Liver (tissue), 8 donors: ENCODE measurements at regions not wholly inside any gene's neighbourhood (a gene's known extent, or its start where the extent isn't known, plus 50 kb on each side); places are given as distances from the start of the nearest gene placed in this dataset.

Experiments
- DNase-seq: peaks from one replicate; pipeline ENCODE4 v3.0.0-alpha.2; 2017; ENCODE audit warnings: low spot score
- H3K27ac ChIP-seq, 2 donors: one replicate each; pipeline ENCODE4 v1.7.0; 2013; ENCODE audit warnings: inconsistent platforms in 2 of 2, low read length in 2 of 2, control low read depth in 1 of 2, low read depth in 1 of 2, mild to moderate bottlenecking in 1 of 2
- H3K27me3 ChIP-seq, 4 donors: one replicate each; pipeline versions ENCODE4 v1.6.1 to v1.7.0; 2013; ENCODE audit warnings: low read length in 3 of 4, inconsistent platforms in 1 of 4, mild to moderate bottlenecking in 1 of 4, moderate library complexity in 1 of 4; ENCODE audit not compliant: control insufficient read depth in 4 of 4, insufficient read depth in 4 of 4
- H3K36me3 ChIP-seq, 4 donors: one replicate each; pipeline versions ENCODE4 v1.6.1 to v1.7.0; 2013; ENCODE audit warnings: low read length in 3 of 4, mild to moderate bottlenecking in 3 of 4, low read depth in 1 of 4, moderate library complexity in 1 of 4; ENCODE audit not compliant: control insufficient read depth in 4 of 4, insufficient read depth in 3 of 4
- H3K4me1 ChIP-seq, 4 donors: one replicate each; pipeline versions ENCODE4 v1.6.1 to v1.7.0; 2013; ENCODE audit warnings: low read length in 3 of 4, mild to moderate bottlenecking in 3 of 4, moderate library complexity in 1 of 4; ENCODE audit not compliant: control insufficient read depth in 4 of 4, insufficient read depth in 4 of 4
- H3K4me3 ChIP-seq, 3 donors: one replicate each; pipeline versions ENCODE4 v1.6.1 to v1.7.0; 2013; ENCODE audit warnings: low read length in 3 of 3, control low read depth in 1 of 3, low read depth in 1 of 3, mild to moderate bottlenecking in 1 of 3
- H3K9ac ChIP-seq, 2 donors: one replicate each; pipeline ENCODE4 v1.7.0; 2013; ENCODE audit warnings: low read length in 2 of 2, mild to moderate bottlenecking in 2 of 2, moderate library complexity in 2 of 2, control low read depth in 1 of 2, low read depth in 1 of 2
- H3K9me3 ChIP-seq, 4 donors: one replicate each; pipeline versions ENCODE4 v1.6.1 to v1.7.0; 2013; ENCODE audit warnings: low read length in 3 of 4; ENCODE audit not compliant: control insufficient read depth in 4 of 4
- FOXA1 ChIP-seq: IDR thresholded peaks from 2 replicates; pipeline ENCODE4 v1.6.1; 2016; ENCODE audit warnings: antibody characterized with exemption
- GABPA ChIP-seq, 2 donors: IDR thresholded peaks in 1 of 2; conservative IDR thresholded peaks in 1 of 2; 2 replicates each; pipeline ENCODE4 v1.6.1; 2016; ENCODE audit warnings: antibody characterized with exemption in 2 of 2, mild to moderate bottlenecking in 1 of 2, moderate library complexity in 1 of 2
- HNF4A ChIP-seq, 2 donors: conservative IDR thresholded peaks; 2 replicates each; pipeline ENCODE4 v1.6.1; 2016; ENCODE audit warnings: antibody characterized with exemption in 2 of 2, mild to moderate bottlenecking in 2 of 2
- NR2F2 ChIP-seq: IDR thresholded peaks from 2 replicates; pipeline ENCODE4 v1.6.1; 2016; ENCODE audit warnings: antibody characterized with exemption
- RAD21 ChIP-seq, 2 donors: IDR thresholded peaks; 2 replicates each; pipeline ENCODE4 v1.6.1; 2016; ENCODE audit warnings: antibody characterized with exemption in 2 of 2, mild to moderate bottlenecking in 2 of 2
- RXRA ChIP-seq, 2 donors: IDR thresholded peaks; 2 replicates each; pipeline ENCODE4 v1.6.1; 2017 to 2018; ENCODE audit warnings: antibody characterized with exemption in 2 of 2, mild to moderate bottlenecking in 1 of 2
- SP1 ChIP-seq: IDR thresholded peaks from 2 replicates; pipeline ENCODE4 v1.6.1; 2018; ENCODE audit warnings: antibody characterized with exemption, mild to moderate bottlenecking
- TAF1 ChIP-seq: conservative IDR thresholded peaks from 2 replicates; pipeline ENCODE4 v1.6.1; 2016; ENCODE audit warnings: antibody characterized with exemption, mild to moderate bottlenecking
- YY1 ChIP-seq: IDR thresholded peaks from 2 replicates; pipeline ENCODE4 v1.6.1; 2016; ENCODE audit warnings: antibody characterized with exemption, mild to moderate bottlenecking
- WGBS: extraction: QIAGEN DNeasy Blood & Tissue Kit; methylation state at CpG from one replicate; pipeline ENCODE4 v1.1.7; 2013; 5-methylcytosine and 5-hydroxymethylcytosine counted together
- TF ChIP-seq, protein P1 (sequence below): IDR thresholded peaks from 2 replicates; pipeline ENCODE4 v1.6.1; 2016; ENCODE audit warnings: antibody characterized with exemption
- TF ChIP-seq, protein P2 (sequence below): IDR thresholded peaks from 2 replicates; pipeline ENCODE4 v1.6.1; 2016; ENCODE audit warnings: antibody characterized with exemption
- TF ChIP-seq, protein P3 (sequence below): IDR thresholded peaks from 2 replicates; pipeline ENCODE4 v1.6.1; 2016; ENCODE audit warnings: antibody characterized with exemption
- TF ChIP-seq, protein P4 (sequence below): fragments of 150-350 bp; IDR thresholded peaks from 2 replicates; pipeline ENCODE4 v1.5.1; 2017; ENCODE audit warnings: improper control_type of control experiment, low read depth, low read length; ENCODE audit not compliant: missing input control
- TF ChIP-seq, protein P5 (sequence below): IDR thresholded peaks from 2 replicates; pipeline ENCODE4 v1.6.1; 2016; ENCODE audit warnings: antibody characterized with exemption, mild to moderate bottlenecking
- donor health status: healthy.
- donor health status: healthy.
- donor health status: healthy.
- donor health status: healthy.
- donor health status: healthy.

DNA sequence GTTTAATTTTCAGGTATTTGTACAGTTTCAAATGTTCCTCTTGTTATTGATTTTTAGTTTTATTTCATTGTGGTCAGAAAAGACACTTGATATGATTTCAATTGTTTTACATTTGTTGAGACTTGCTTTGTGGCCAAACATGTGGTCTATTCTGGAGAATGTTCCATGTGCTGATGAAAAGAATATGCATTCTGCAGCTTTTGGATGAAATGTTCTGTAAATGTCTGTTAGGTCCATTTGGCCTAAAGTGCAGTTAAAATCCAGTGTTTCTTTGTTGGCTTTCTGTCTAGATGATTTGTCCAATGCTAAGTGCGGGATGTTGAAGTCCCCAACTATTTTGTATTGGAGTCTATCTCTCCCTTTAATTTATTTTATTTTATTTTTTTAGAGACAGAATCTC lies 70.5 kb downstream of the ZNF503 start:
- Histone ChIP-seq H3K4me1 (peaks cover 0 to 6% (median 0%) of the 10 kb centered on the region in 4 donors), H3K4me3 (no peak overlapping the region), H3K27me3 (no peaks in the 10 kb centered on the region), H3K36me3 (no peaks in the 10 kb centered on the region), H3K27ac (no peak overlapping the region), H3K9ac (no peak overlapping the region), H3K9me3 (no peaks in the 10 kb centered on the region)
- 96% methylated on average over 1 of the region's 1 CpG for WGBS
- DNase-seq, result no peak
- TF ChIP-seq FOXA1 (no peak), RAD21 (IDR thresholded peaks at IDR 0.05) (no peak), RXRA (IDR thresholded peaks at IDR 0.05) (no peak)
- TF ChIP-seq, protein P1, sequence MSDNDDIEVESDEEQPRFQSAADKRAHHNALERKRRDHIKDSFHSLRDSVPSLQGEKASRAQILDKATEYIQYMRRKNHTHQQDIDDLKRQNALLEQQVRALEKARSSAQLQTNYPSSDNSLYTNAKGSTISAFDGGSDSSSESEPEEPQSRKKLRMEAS, result no peak

DNA sequence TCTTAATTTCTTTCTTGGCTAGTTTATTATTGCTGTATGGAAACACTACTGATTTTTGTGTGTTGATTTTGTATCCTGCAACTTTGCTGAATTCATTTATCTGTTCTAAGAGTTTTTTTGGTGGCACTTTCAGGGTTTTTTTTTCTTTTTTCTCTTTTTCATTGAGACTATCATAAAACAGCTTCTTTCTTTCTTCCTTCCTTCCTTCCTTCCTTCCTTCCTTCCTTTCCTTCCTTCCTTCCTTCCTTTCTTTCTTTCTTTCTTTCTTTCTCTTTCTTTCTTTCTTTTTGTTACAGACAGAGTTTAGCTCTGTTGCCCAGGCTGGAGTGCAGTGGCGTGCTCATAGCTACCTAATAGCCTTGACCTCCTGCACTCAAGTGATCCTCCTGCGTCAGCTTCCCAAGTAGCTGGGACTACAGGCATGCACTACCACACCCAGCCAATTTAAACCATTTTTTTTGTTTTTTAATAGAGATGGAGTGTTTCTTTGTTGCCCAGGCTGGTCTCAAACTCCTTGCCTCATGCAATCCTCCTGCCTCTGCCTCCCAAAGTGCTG lies 72.3 kb downstream of the ZNF503 start:
- 74% methylated on average over 2 of the region's 2 CpGs for WGBS
- Histone ChIP-seq H3K27ac (no peak overlapping the region), H3K27me3 (no peaks in the 10 kb centered on the region), H3K9me3 (no peaks in the 10 kb centered on the region), H3K9ac (no peak overlapping the region), H3K36me3 (no peaks in the 10 kb centered on the region), H3K4me1 (no peaks in the 10 kb centered on the region), H3K4me3 (no peak overlapping the region)
- DNase-seq, result no peak
- no peak for TF ChIP-seq YY1
- TF ChIP-seq FOXA1, result no peak
- no peak for TF ChIP-seq NR2F2
- TF ChIP-seq, protein P2, sequence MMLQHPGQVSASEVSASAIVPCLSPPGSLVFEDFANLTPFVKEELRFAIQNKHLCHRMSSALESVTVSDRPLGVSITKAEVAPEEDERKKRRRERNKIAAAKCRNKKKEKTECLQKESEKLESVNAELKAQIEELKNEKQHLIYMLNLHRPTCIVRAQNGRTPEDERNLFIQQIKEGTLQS, result no peak
- TF ChIP-seq, protein P1, result no peak
- TF ChIP-seq TAF1, result no peak
- TF ChIP-seq, protein P3, sequence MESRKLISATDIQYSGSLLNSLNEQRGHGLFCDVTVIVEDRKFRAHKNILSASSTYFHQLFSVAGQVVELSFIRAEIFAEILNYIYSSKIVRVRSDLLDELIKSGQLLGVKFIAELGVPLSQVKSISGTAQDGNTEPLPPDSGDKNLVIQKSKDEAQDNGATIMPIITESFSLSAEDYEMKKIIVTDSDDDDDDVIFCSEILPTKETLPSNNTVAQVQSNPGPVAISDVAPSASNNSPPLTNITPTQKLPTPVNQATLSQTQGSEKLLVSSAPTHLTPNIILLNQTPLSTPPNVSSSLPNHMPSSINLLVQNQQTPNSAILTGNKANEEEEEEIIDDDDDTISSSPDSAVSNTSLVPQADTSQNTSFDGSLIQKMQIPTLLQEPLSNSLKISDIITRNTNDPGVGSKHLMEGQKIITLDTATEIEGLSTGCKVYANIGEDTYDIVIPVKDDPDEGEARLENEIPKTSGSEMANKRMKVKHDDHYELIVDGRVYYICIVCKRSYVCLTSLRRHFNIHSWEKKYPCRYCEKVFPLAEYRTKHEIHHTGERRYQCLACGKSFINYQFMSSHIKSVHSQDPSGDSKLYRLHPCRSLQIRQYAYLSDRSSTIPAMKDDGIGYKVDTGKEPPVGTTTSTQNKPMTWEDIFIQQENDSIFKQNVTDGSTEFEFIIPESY, result no peak

DNA sequence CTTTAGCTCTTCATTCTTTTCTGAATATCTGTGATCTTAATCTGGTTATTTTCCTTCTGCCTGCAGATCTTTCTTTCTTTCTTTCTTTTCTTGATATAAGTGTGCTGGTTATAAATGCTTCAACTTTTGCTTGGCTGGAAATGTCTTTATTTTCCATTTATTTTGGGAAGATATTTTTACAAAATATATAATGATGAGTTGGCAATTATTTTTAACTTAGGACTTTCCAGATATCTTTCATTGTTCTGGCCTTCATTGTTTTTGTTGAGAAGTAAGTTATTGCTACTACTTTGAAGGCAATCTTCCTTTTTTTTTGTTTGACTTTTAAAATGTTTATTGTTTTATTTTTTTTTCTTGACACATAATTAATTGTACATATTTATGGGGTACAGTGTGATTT lies 75.3 kb downstream of the ZNF503 start:
- H3K36me3 ChIP-seq, result no peaks in the 10 kb centered on the region
- H3K4me1 ChIP-seq, result no peaks in the 10 kb centered on the region
- TF ChIP-seq FOXA1, result no peak
- no peak for TF ChIP-seq RXRA (IDR thresholded peaks at IDR 0.05)
- no peak for TF ChIP-seq GABPA (IDR thresholded peaks at IDR 0.05 in 1 of 2, conservative IDR thresholded peaks at IDR 0.05 in 1 of 2)
- TF ChIP-seq, protein P4, sequence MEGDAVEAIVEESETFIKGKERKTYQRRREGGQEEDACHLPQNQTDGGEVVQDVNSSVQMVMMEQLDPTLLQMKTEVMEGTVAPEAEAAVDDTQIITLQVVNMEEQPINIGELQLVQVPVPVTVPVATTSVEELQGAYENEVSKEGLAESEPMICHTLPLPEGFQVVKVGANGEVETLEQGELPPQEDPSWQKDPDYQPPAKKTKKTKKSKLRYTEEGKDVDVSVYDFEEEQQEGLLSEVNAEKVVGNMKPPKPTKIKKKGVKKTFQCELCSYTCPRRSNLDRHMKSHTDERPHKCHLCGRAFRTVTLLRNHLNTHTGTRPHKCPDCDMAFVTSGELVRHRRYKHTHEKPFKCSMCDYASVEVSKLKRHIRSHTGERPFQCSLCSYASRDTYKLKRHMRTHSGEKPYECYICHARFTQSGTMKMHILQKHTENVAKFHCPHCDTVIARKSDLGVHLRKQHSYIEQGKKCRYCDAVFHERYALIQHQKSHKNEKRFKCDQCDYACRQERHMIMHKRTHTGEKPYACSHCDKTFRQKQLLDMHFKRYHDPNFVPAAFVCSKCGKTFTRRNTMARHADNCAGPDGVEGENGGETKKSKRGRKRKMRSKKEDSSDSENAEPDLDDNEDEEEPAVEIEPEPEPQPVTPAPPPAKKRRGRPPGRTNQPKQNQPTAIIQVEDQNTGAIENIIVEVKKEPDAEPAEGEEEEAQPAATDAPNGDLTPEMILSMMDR, result no peak
- TF ChIP-seq, protein P3, result no peak
- no peak for TF ChIP-seq HNF4A (conservative IDR thresholded peaks at IDR 0.05)
- TF ChIP-seq, protein P1, result no peak
- TF ChIP-seq SP1, result no peak
- TF ChIP-seq, protein P5, sequence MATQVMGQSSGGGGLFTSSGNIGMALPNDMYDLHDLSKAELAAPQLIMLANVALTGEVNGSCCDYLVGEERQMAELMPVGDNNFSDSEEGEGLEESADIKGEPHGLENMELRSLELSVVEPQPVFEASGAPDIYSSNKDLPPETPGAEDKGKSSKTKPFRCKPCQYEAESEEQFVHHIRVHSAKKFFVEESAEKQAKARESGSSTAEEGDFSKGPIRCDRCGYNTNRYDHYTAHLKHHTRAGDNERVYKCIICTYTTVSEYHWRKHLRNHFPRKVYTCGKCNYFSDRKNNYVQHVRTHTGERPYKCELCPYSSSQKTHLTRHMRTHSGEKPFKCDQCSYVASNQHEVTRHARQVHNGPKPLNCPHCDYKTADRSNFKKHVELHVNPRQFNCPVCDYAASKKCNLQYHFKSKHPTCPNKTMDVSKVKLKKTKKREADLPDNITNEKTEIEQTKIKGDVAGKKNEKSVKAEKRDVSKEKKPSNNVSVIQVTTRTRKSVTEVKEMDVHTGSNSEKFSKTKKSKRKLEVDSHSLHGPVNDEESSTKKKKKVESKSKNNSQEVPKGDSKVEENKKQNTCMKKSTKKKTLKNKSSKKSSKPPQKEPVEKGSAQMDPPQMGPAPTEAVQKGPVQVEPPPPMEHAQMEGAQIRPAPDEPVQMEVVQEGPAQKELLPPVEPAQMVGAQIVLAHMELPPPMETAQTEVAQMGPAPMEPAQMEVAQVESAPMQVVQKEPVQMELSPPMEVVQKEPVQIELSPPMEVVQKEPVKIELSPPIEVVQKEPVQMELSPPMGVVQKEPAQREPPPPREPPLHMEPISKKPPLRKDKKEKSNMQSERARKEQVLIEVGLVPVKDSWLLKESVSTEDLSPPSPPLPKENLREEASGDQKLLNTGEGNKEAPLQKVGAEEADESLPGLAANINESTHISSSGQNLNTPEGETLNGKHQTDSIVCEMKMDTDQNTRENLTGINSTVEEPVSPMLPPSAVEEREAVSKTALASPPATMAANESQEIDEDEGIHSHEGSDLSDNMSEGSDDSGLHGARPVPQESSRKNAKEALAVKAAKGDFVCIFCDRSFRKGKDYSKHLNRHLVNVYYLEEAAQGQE, result no peak
- TF ChIP-seq, protein P2, result no peak
- DNase-seq, result no peak
- H3K27ac ChIP-seq, result no peak overlapping the region
- H3K4me3 ChIP-seq, result no peak overlapping the region
- no peak overlapping the region for H3K9ac ChIP-seq
- H3K9me3 ChIP-seq, result no peaks in the 10 kb centered on the region
- H3K27me3 ChIP-seq, result no peaks in the 10 kb centered on the region
